Fibroblast of mammary gland (primary cell): ENCODE measurements at regions not wholly inside any gene's neighbourhood (a gene's known extent, or its start where the extent isn't known, plus 50 kb on each side); places are given as distances from the start of the nearest gene placed in this dataset.

Experiments used
- DNase-seq: peaks from one replicate; pipeline ENCODE4 v3.0.0-alpha.2; 2010; ENCODE audit warnings: low read depth
- H3K4me3 ChIP-seq: 2 replicates; pipeline ENCODE4 v1.5.1; 2011; ENCODE audit warnings: low read depth, mild to moderate bottlenecking, low read length, moderate library complexity; ENCODE audit not compliant: control insufficient read depth
- CTCF ChIP-seq: conservative IDR thresholded peaks from 2 replicates; pipeline ENCODE4 v1.5.1; 2011; ENCODE audit warnings: low read depth, low read length, inconsistent platforms; ENCODE audit not compliant: control insufficient read depth, insufficient read depth

- DNase-seq: peak; percentile 69
- no peak for TF ChIP-seq CTCF
- no peak overlapping the region for H3K4me3 ChIP-seq
Measured at GRCh38 chr12:87140262-87140661, 884.1 kb upstream of the MGAT4C start.

DNA sequence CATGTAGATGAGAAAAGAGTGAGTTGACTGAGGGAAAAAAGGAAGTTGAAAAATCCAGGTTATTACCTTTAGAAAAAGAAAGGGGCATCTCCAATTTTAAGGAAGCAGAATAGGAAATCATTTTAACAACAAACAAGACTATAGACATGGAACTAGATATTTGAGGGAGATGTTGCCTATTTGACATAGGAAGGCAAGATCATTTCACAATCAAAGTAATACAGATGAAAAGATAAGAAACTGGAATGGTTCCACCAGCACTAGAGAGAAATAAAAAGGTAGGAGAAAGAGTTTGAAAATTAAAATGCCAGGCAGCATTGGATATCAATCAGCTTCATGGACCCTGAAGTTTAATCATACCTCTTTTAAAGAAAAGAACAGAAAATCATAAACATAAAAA, 881.0 kb upstream of the MGAT4C start:
- no peak for TF ChIP-seq CTCF
- H3K4me3 ChIP-seq: no peak overlapping the region
- DNase-seq: no peak

DNA sequence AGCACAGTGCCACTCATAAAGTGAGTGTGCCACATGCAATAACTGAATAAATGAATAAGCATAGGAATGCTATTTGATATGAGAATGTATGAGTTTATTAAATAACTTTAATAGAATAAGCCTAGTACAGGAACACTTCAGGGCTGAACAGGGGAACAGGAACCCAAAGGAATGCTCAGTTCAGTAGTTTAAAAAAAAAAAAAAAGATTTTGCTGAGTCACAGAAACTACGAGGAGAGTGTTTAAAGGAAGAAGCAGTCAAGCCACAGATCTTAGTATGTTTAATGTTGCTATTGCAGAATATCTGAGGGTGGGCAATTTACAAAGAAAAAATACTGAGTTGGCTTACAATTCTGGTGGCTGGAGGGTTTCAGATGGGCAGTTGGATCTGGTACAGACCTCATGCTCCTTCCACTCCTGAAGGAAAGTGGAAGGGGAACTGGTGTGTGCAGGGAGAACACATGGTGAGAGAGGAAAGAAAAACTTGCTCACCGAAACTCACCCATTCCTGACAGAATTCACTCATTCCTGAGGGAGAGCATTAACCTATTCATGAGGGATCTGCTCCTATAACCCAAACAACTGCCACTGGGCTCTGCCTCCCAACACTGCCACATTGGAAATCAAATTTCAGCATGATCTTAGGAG, 880.3 kb upstream of the MGAT4C start:
- TF ChIP-seq CTCF: no peak
- no peak overlapping the region for H3K4me3 ChIP-seq
- peak; percentile 53 for DNase-seq

DNA sequence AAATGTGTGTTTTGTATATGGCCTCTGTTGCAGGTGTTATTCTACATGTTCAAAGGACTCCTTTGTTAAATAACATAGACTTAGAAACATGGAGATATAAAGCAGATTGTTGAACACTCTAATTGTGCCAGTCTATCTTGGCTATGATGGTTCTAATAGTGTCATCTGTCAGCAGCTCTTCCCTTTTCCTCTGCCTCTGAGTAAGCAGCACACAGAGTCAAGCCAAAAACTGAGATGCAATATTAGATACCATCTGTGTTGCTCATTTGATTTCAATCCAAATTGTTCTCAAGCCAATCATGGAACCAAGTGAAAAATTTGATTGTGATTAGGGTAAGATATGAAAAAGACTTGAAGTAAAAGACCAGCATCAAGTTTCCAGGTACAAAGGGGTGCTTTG, 871.1 kb upstream of the MGAT4C start:
- DNase-seq: peak; percentile 85
- no peak overlapping the region for H3K4me3 ChIP-seq

GRCh38 chr12:87121896-87122295, 865.7 kb upstream of the MGAT4C start:
- no peak for DNase-seq
- no peak for TF ChIP-seq CTCF
- no peak overlapping the region for H3K4me3 ChIP-seq

More for the DNA sequence above, 871.1 kb upstream of the MGAT4C start:
- no peak for TF ChIP-seq CTCF

GRCh38 chr12:87120440-87120839, 864.2 kb upstream of the MGAT4C start:
- TF ChIP-seq CTCF: no peak
- H3K4me3 ChIP-seq: no peak overlapping the region
- DNase-seq: peak; percentile 25

DNA sequence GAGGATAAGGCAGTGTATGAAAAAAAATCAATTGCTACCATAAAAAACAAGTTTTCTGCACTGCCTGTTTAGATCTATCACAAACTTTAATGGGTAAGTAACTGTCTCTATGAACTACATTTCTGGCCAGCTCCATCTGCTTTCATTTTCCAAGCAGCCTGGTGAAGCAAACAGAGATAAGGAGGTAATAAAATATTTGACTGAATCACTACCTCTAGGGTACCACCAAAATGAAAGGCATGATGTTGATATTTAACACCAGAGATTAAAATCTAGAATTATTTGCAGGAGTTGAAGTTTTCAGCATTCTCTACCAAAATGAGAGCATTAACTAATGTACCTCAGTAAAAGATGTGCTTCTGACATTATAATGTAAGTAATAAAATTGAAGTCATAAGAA, 863.5 kb upstream of the MGAT4C start:
- TF ChIP-seq CTCF: no peak
- no peak for DNase-seq
- no peak overlapping the region for H3K4me3 ChIP-seq
